ENCODE measurements at regions not wholly inside any gene's neighbourhood (a gene's known extent, or its start where the extent isn't known, plus 50 kb on each side); places are given as distances from the start of the nearest gene placed in this dataset.

GRCh38 chr6:156053626-156054025, 598.0 kb upstream of the NOX3 start:
- H3K4me2 ChIP-seq (ENCODE audit: control insufficient read depth, extremely low read depth, insufficient read depth, low read depth, low read length), result no peak overlapping the region
- H4K20me1 ChIP-seq (ENCODE audit: control insufficient read depth, extremely low read depth, insufficient read depth, low read length), result no peaks in the 10 kb centered on the region
- H3K27ac ChIP-seq (ENCODE audit: control insufficient read depth, insufficient read depth, low read length), result no peak overlapping the region
- no peaks in the 10 kb centered on the region for H3K4me1 ChIP-seq (ENCODE audit: control insufficient read depth, extremely low read depth, insufficient read depth, low read length)
- H3K9me3 ChIP-seq (ENCODE audit: control insufficient read depth, low read depth, low read length), result no peaks in the 10 kb centered on the region
- dilution Hi-C loops (cut with MboI; ENCODE audit: extremely low pct_ligation_motif_present, low sequenced_read_pairs), result no loop called here
- H3K9ac ChIP-seq (ENCODE audit: control insufficient read depth, extremely low read depth, insufficient read depth, low read length), result no peak overlapping the region
- H3K79me2 ChIP-seq (ENCODE audit: control insufficient read depth, insufficient read depth, low read length), result no peaks in the 10 kb centered on the region
- TF ChIP-seq EZH2 (IDR thresholded peaks at IDR 0.05; ENCODE audit: low read length), result no peak
- TF ChIP-seq, protein P1, sequence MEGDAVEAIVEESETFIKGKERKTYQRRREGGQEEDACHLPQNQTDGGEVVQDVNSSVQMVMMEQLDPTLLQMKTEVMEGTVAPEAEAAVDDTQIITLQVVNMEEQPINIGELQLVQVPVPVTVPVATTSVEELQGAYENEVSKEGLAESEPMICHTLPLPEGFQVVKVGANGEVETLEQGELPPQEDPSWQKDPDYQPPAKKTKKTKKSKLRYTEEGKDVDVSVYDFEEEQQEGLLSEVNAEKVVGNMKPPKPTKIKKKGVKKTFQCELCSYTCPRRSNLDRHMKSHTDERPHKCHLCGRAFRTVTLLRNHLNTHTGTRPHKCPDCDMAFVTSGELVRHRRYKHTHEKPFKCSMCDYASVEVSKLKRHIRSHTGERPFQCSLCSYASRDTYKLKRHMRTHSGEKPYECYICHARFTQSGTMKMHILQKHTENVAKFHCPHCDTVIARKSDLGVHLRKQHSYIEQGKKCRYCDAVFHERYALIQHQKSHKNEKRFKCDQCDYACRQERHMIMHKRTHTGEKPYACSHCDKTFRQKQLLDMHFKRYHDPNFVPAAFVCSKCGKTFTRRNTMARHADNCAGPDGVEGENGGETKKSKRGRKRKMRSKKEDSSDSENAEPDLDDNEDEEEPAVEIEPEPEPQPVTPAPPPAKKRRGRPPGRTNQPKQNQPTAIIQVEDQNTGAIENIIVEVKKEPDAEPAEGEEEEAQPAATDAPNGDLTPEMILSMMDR (optimal IDR thresholded peaks at IDR 0.05 in 1 of 3, IDR thresholded peaks at IDR 0.05 in 1 of 3, conservative IDR thresholded peaks at IDR 0.05 in 1 of 3; ENCODE audit: extremely low read depth in 1 of 3, insufficient read depth in 2 of 3, low read length in 3 of 3), result no peak
- H3K27me3 ChIP-seq (ENCODE audit: control insufficient read depth, extremely low read depth, insufficient read depth, low read length), result no peaks in the 10 kb centered on the region
- FAIRE-seq, result no peak
- H3K9me1 ChIP-seq (ENCODE audit: control insufficient read depth, extremely low read depth, insufficient read depth, low read length), result no peaks in the 10 kb centered on the region
- H3K4me3 ChIP-seq (ENCODE audit: control insufficient read depth in 2 of 3, extremely low read depth in 1 of 3, insufficient read depth in 2 of 3, low read depth in 1 of 3, low read length in 3 of 3), result no peak overlapping the region
- no peaks in the 10 kb centered on the region for H3K36me3 ChIP-seq (ENCODE audit: control insufficient read depth in 2 of 2, extremely low read depth in 1 of 2, insufficient read depth in 2 of 2, low read length in 2 of 2)
- H2AFZ ChIP-seq (ENCODE audit: control insufficient read depth, low read length), result no peak overlapping the region
- DNase-seq (ENCODE audit: low read depth, low spot score), result no peak

DNA sequence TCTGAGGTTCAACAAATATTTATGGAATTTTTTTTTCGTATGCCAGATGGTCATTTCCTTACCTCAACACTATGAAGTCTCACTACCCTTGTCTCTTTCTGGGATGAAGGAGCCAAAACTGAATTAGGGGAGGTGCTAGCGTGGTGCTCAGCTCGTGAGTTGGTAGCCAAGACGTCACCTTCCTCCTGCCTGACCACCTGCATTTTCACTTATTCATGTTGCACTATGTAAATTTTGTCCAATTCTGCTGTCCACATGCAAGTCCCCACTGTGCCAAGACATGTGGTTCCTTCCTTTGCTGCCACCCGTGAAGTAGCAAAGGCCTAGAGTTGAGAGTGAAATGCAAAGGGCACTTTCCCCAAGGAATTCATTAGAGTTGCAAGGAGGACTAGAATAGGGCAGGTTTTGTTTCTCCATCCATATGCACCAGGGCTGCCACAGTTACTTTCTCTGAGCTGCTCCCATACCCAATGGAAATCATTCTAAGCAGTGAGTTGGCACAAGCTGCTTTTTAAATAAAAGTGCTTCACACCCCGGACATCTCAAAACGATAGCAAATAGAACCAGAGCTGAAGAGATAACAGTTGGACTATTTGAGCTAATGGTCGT, 591.3 kb upstream of the NOX3 start:
- H2AFZ ChIP-seq (ENCODE audit: control insufficient read depth, low read length), result no peak overlapping the region
- DNase-seq (ENCODE audit: low read depth, low spot score) (no peak), FAIRE-seq (no peak)
- no peak overlapping the region for H3K4me2 ChIP-seq (ENCODE audit: control insufficient read depth, extremely low read depth, insufficient read depth, low read depth, low read length)
- no peaks in the 10 kb centered on the region for H4K20me1 ChIP-seq (ENCODE audit: control insufficient read depth, extremely low read depth, insufficient read depth, low read length)
- no peaks in the 10 kb centered on the region for H3K36me3 ChIP-seq (ENCODE audit: control insufficient read depth in 2 of 2, extremely low read depth in 1 of 2, insufficient read depth in 2 of 2, low read length in 2 of 2)
- dilution Hi-C loops (cut with MboI; ENCODE audit: extremely low pct_ligation_motif_present, low sequenced_read_pairs), result no loop called here
- no peak overlapping the region for H3K4me3 ChIP-seq (ENCODE audit: control insufficient read depth in 2 of 3, extremely low read depth in 1 of 3, insufficient read depth in 2 of 3, low read depth in 1 of 3, low read length in 3 of 3)
- TF ChIP-seq EZH2 (IDR thresholded peaks at IDR 0.05; ENCODE audit: low read length), result no peak
- TF ChIP-seq, protein P1 (optimal IDR thresholded peaks at IDR 0.05 in 1 of 3, IDR thresholded peaks at IDR 0.05 in 1 of 3, conservative IDR thresholded peaks at IDR 0.05 in 1 of 3; ENCODE audit: extremely low read depth in 1 of 3, insufficient read depth in 2 of 3, low read length in 3 of 3), result no peak
- no peaks in the 10 kb centered on the region for H3K4me1 ChIP-seq (ENCODE audit: control insufficient read depth, extremely low read depth, insufficient read depth, low read length)
- no peaks in the 10 kb centered on the region for H3K27me3 ChIP-seq (ENCODE audit: control insufficient read depth, extremely low read depth, insufficient read depth, low read length)
- H3K9me3 ChIP-seq (ENCODE audit: control insufficient read depth, low read depth, low read length), result no peaks in the 10 kb centered on the region
- H3K27ac ChIP-seq (ENCODE audit: control insufficient read depth, insufficient read depth, low read length), result no peak overlapping the region
- no peak overlapping the region for H3K9ac ChIP-seq (ENCODE audit: control insufficient read depth, extremely low read depth, insufficient read depth, low read length)
- H3K79me2 ChIP-seq (ENCODE audit: control insufficient read depth, insufficient read depth, low read length), result no peaks in the 10 kb centered on the region
- no peaks in the 10 kb centered on the region for H3K9me1 ChIP-seq (ENCODE audit: control insufficient read depth, extremely low read depth, insufficient read depth, low read length)

Measured in keratinocyte (primary cell).